Coronary artery (tissue), 2 donors: ENCODE measurements at regions not wholly inside any gene's neighbourhood (a gene's known extent, or its start where the extent isn't known, plus 50 kb on each side); places are given as distances from the start of the nearest gene placed in this dataset.

Source experiments
- DNase-seq: peaks from one replicate; pipeline ENCODE4 v3.0.0-alpha.2; 2017; ENCODE audit warnings: low spot score
- H3K27ac ChIP-seq, 2 donors: fragments of 200-600 bp; sonication (generic); one replicate each; pipeline ENCODE4 v1.5.1; 2016 to 2019
- H3K4me3 ChIP-seq: fragments of 200-600 bp; sonication (generic); 2 replicates; pipeline ENCODE4 v1.5.1; 2016; ENCODE audit warnings: mild to moderate bottlenecking, moderate library complexity
- CTCF ChIP-seq: fragments of 200-600 bp; sonication (generic); IDR thresholded peaks from one replicate; pipeline ENCODE4 v1.5.1; 2019; ENCODE audit warnings: antibody characterized with exemption

- TF ChIP-seq CTCF = no peak
- no peak overlapping the region for H3K4me3 ChIP-seq
- no peak overlapping the region for H3K27ac ChIP-seq
- no peak for DNase-seq
Observed at GRCh38 chr7:20267482-20267881, 50.3 kb upstream of the MACC1 start.

GRCh38 chr7:20268824-20269223 is 51.6 kb upstream of the MACC1 start:
- Histone ChIP-seq H3K4me3 (no peak overlapping the region), H3K27ac (peak overlapping the region in 1 of 2 donors; percentile 77)
- TF ChIP-seq CTCF = no peak
- no peak for DNase-seq

- Histone ChIP-seq H3K4me3 (no peak overlapping the region), H3K27ac (peak overlapping the region; percentile 42 to 77)
- DNase-seq = no peak
- TF ChIP-seq CTCF = no peak
Observed at GRCh38 chr7:20269726-20270125, 52.5 kb upstream of the MACC1 start.

- H3K27ac ChIP-seq = peak overlapping the region; percentile 42 to 77
- H3K4me3 ChIP-seq = no peak overlapping the region
- TF ChIP-seq CTCF = no peak
- no peak for DNase-seq
Observed at GRCh38 chr7:20270371-20270770, 53.2 kb upstream of the MACC1 start.

GRCh38 chr7:20270867-20271266 is 53.7 kb upstream of the MACC1 start:
- no peak overlapping the region for H3K4me3 ChIP-seq
- TF ChIP-seq CTCF = no peak
- no peak for DNase-seq
- H3K27ac ChIP-seq = peak overlapping the region; percentile 42 to 77

GRCh38 chr7:20275637-20276036 is 55.1 kb upstream of the ITGB8 start:
- no peak overlapping the region for H3K27ac ChIP-seq
- H3K4me3 ChIP-seq = no peak overlapping the region
- TF ChIP-seq CTCF = no peak
- no peak for DNase-seq

GRCh38 chr7:20276705-20277472 is 53.8 kb upstream of the ITGB8 start:
- no peak for DNase-seq

More at GRCh38 chr7:20276705-20277472, 53.8 kb upstream of the ITGB8 start:
- no peak overlapping the region for H3K4me3 ChIP-seq
- no peak overlapping the region for H3K27ac ChIP-seq
- TF ChIP-seq CTCF = no peak
